K562 (cell line): ENCODE measurements at regions not wholly inside any gene's neighbourhood (a gene's known extent, or its start where the extent isn't known, plus 50 kb on each side); places are given as distances from the start of the nearest gene placed in this dataset.

Source experiments
- ATAC-seq: fragments of 200-7000 bp; cut with Tn5 transposase; 3 replicates; pipeline ENCODE4 v1.9.1; 2020; ENCODE audit warnings: moderate library complexity
- BruUV-seq: library from RNA; stranded (reverse); fragments of 400-500 nt; replicated peaks from 2 replicates; lab custom pipeline; 2021; lab: Mats Ljungman, UMichigan
- CTCF ChIA-PET: fragments of 300-600 bp; formaldehyde crosslinking; extraction: SDS; loops from one replicate; lab custom pipeline; 2021; ENCODE audit warnings: low intra/inter-chr PET ratio; lab: Yijun Ruan, JAX
- POLR2A ChIA-PET: fragments of 300-600, 350-650 bp; sonication (Branson Sonifier 250); formaldehyde crosslinking; extraction: SDS; loops from one replicate; lab custom pipeline; 2021; ENCODE audit warnings: antibody characterized with exemption, inconsistent platforms; lab: Yijun Ruan, JAX
- DNase-seq, 4 experiments: peaks; one replicate each; pipeline versions ENCODE4 v3.0.0 to v3.0.0-alpha.2; 2011 to 2018; ENCODE audit warnings: low spot score in 3 of 4, mixed read lengths in 3 of 4; ENCODE audit errors: extremely low read depth in 1 of 4
- FAIRE-seq: peaks from 2 replicates; lab custom pipeline; 2011; peaks lifted over from hg19 to GRCh38; lab: Jason Lieb, UNC
- H2AFZ ChIP-seq: 2 replicates; pipeline ENCODE4 v1.6.0; 2011; ENCODE audit warnings: low read depth, low read length, control low read depth, inconsistent platforms
- H3K27ac ChIP-seq: fragments of 200-600 bp; 3 replicates; pipeline ENCODE4 v1.8.0; 2011; ENCODE audit warnings: low read depth, mild to moderate bottlenecking, control low read depth, inconsistent platforms, low read length, moderate library complexity, mixed read lengths; ENCODE audit errors: extremely low read depth
- H3K27me3 ChIP-seq, 2 experiments: fragments of 300-600 bp in 1 of 2; 2 replicates in 1 of 2; 3 replicates in 1 of 2; pipeline versions ENCODE4 v1.6.0 to v1.8.0; 2011; ENCODE audit warnings: inconsistent platforms in 2 of 2, low read length in 2 of 2, mild to moderate bottlenecking in 1 of 2, mixed read lengths in 1 of 2, moderate library complexity in 1 of 2; ENCODE audit not compliant: control insufficient read depth in 2 of 2, insufficient read depth in 2 of 2
- H3K36me3 ChIP-seq: fragments of 300-600 bp; 3 replicates; pipeline ENCODE4 v1.8.0; 2011; ENCODE audit warnings: mild to moderate bottlenecking, low read length, inconsistent platforms; ENCODE audit not compliant: control insufficient read depth, insufficient read depth
- H3K4me1 ChIP-seq, 2 experiments: fragments of 200-600 bp in 1 of 2; replicated peaks in 1 of 2; 2 replicates in 1 of 2; 3 replicates in 1 of 2; pipeline versions ENCODE4 v1.5.1 to v1.8.0; 2011; ENCODE audit warnings: inconsistent platforms in 2 of 2, low read length in 2 of 2, mild to moderate bottlenecking in 1 of 2, mixed read lengths in 1 of 2, moderate library complexity in 1 of 2; ENCODE audit not compliant: control insufficient read depth in 2 of 2, insufficient read depth in 2 of 2
- H3K4me2 ChIP-seq: 2 replicates; pipeline ENCODE4 v1.6.1; 2011; ENCODE audit warnings: low read length, control low read depth, inconsistent platforms, mixed read lengths; ENCODE audit not compliant: insufficient read depth
- H3K4me3 ChIP-seq: fragments of 200-600 bp; sonication (generic), shearing (Covaris generic); 2 replicates; pipeline ENCODE4 v1.5.1; 2016; ENCODE audit warnings: control low read depth, inconsistent platforms
- H3K79me2 ChIP-seq: fragments of 200-600 bp; 3 replicates; pipeline ENCODE4 v1.8.0; 2011; ENCODE audit warnings: low read length, inconsistent platforms; ENCODE audit not compliant: control insufficient read depth, insufficient read depth
- H3K9ac ChIP-seq, 2 experiments: 2 replicates each; pipeline versions ENCODE4 v1.6.0 to v1.6.1; 2011; ENCODE audit warnings: low read depth in 2 of 2, low read length in 2 of 2, control low read depth in 1 of 2, inconsistent platforms in 1 of 2, mild to moderate bottlenecking in 1 of 2, mixed read lengths in 1 of 2; ENCODE audit not compliant: insufficient read depth in 1 of 2
- H3K9me1 ChIP-seq: one replicate; pipeline ENCODE4 v1.6.0; 2011; ENCODE audit warnings: inconsistent platforms, mild to moderate bottlenecking, low read length, moderate library complexity; ENCODE audit not compliant: control insufficient read depth, insufficient read depth
- H3K9me3 ChIP-seq: replicated peaks from 2 replicates; pipeline ENCODE4 v1.5.1; 2011; ENCODE audit warnings: low read depth, low read length, inconsistent platforms; ENCODE audit not compliant: control insufficient read depth, insufficient read depth
- H4K20me1 ChIP-seq: replicated peaks from 2 replicates; pipeline ENCODE4 v1.6.1; 2011; ENCODE audit warnings: low read length, inconsistent platforms, mixed read lengths; ENCODE audit not compliant: control insufficient read depth, insufficient read depth
- ADNP ChIP-seq: fragments of 200-800 bp; sonication (Bioruptor generic); IDR thresholded peaks from 2 replicates; pipeline ENCODE4 v1.6.1; 2016; ENCODE audit warnings: missing genetic modification characterization, missing compliant biosample characterization
- BCOR ChIP-seq: fragments of 450-650 bp; IDR thresholded peaks from 2 replicates; pipeline ENCODE4 v1.6.1; 2016
- CHD4 ChIP-seq: fragments of 200-600 bp; sonication (generic); IDR thresholded peaks from 3 replicates; pipeline ENCODE4 v1.6.1; 2012; ENCODE audit warnings: low read depth, mild to moderate bottlenecking, mixed read lengths, low read length, inconsistent platforms; ENCODE audit not compliant: insufficient read depth, insufficient replicate concordance, poor library complexity, severe bottlenecking
- ESRRA ChIP-seq: fragments of 450-650 bp; IDR thresholded peaks from 2 replicates; pipeline ENCODE4 v1.6.1; 2014; ENCODE audit warnings: low read depth, mild to moderate bottlenecking, moderate library complexity, borderline replicate concordance
- HDAC1 ChIP-seq, 2 experiments: fragments of 450-650 bp; IDR thresholded peaks; 2 replicates each; pipeline ENCODE4 v1.6.1; 2016 to 2017; ENCODE audit warnings: inconsistent platforms in 1 of 2, mild to moderate bottlenecking in 1 of 2, moderate library complexity in 1 of 2
- JUN ChIP-seq, 2 experiments: sonication (generic) in 1 of 2; formaldehyde crosslinking in 1 of 2; IDR thresholded peaks; 2 replicates each; pipeline versions ENCODE4 v1.6.1 to v1.8.0; 2012 to 2022; ENCODE audit warnings: borderline replicate concordance in 2 of 2, mild to moderate bottlenecking in 2 of 2, improper control_type of control experiment in 1 of 2, low read depth in 1 of 2, low read length in 1 of 2, missing genetic modification reagents in 1 of 2
- KDM1A ChIP-seq, 2 experiments: fragments of 450-650 bp; IDR thresholded peaks; 2 replicates each; pipeline ENCODE4 v1.6.1; 2016; ENCODE audit warnings: mild to moderate bottlenecking in 2 of 2
- LEF1 ChIP-seq: fragments of 450-650 bp; IDR thresholded peaks from 2 replicates; pipeline ENCODE4 v1.6.1; 2016; ENCODE audit warnings: mild to moderate bottlenecking
- NR2C1 ChIP-seq, 2 experiments: fragments of 450-650 bp; IDR thresholded peaks; 2 replicates each; pipeline ENCODE4 v1.6.1; 2017; ENCODE audit warnings: mild to moderate bottlenecking in 2 of 2, antibody characterized with exemption in 1 of 2, inconsistent platforms in 1 of 2, missing compliant biosample characterization in 1 of 2, missing genetic modification characterization in 1 of 2
- NR2C2 ChIP-seq, 2 experiments: fragments of 200-800 bp in 1 of 2; sonication (Bioruptor generic) in 1 of 2; sonication (generic) in 1 of 2; formaldehyde crosslinking in 1 of 2; IDR thresholded peaks; 2 replicates each; pipeline versions ENCODE4 v1.6.1 to v1.8.0; 2016 to 2022; ENCODE audit warnings: mild to moderate bottlenecking in 1 of 2, missing compliant biosample characterization in 1 of 2, missing genetic modification characterization in 1 of 2, missing genetic modification reagents in 1 of 2
- RBM25 ChIP-seq: fragments of 200-400 bp; formaldehyde crosslinking; IDR thresholded peaks from 2 replicates; pipeline ENCODE4 v1.6.1; 2018; ENCODE audit warnings: low read length, low read depth, moderate library complexity; ENCODE audit not compliant: severe bottlenecking
- SMARCA5 ChIP-seq: fragments of 450-650 bp; IDR thresholded peaks from 2 replicates; pipeline ENCODE4 v1.6.1; 2016
- SMARCC2 ChIP-seq: fragments of 450-650 bp; IDR thresholded peaks from 2 replicates; pipeline ENCODE4 v1.6.1; 2017; ENCODE audit warnings: antibody characterized with exemption, moderate library complexity, mild to moderate bottlenecking, low read depth
- ZFP36 ChIP-seq: fragments of 150-350 bp; IDR thresholded peaks from 2 replicates; pipeline ENCODE4 v1.6.1; 2018; ENCODE audit warnings: low read length, low read depth; ENCODE audit not compliant: partially characterized antibody
- WGBS: fragments of 100-300 bp; shearing (Covaris generic); methylation state at CpG from one replicate; pipeline ENCODE4 v1.1.6; 2016; ENCODE audit warnings: low coverage, mixed read lengths; ENCODE audit not compliant: insufficient coverage; ENCODE audit errors: missing lambda C conversion rate; 5-methylcytosine and 5-hydroxymethylcytosine counted together
- in situ Hi-C: fragments of 300-500 bp; cut with MboI; formaldehyde crosslinking; loops from 4 replicates; pipeline ENCODE4 v1.15.0; 2018; ENCODE audit warnings: inconsistent platforms, mixed read lengths
- intact Hi-C: fragments of 100-400 bp; cut with micrococcal nuclease; formaldehyde crosslinking; loops from 2 replicates; pipeline ENCODE4 v1.14.2; 2022
- TF ChIP-seq, protein P1 (sequence below): fragments of 450-650 bp; formaldehyde crosslinking; IDR thresholded peaks from 2 replicates; pipeline ENCODE4 v1.4.0; 2020; ENCODE audit warnings: mild to moderate bottlenecking, moderate library complexity

DNA sequence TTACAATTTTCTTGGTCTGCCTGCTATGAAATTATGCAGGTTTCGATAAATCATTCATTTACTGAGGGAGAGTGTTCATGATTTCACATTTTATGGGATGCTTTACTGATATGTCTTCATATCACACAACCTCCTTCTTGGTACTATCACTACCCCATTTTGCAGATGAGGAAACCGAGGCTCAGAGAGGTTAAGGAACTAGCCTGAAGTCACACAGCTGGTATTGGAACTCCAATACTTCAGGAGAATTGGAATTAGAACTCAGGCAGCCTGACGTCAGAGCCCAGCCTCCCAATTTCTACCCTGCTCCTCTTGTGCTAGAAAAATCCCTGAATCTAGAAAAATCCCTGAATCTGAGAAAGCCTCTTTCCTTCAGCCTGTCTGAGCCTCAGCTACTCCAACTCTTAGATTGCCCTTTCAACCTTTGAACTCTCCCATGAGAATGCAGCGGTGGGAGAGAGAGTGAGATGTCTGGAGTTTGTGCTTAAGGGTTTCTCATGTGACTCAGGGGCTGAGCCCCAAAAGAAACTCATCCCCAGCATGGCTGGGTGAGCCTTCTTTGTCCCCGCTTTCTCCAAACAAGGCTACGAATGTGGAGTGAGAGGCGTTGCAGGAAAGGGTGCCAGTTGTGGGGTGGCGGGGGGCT lies 50.8 kb upstream of the IFNLR1 start:
- no peak for ATAC-seq
- Histone ChIP-seq H3K4me2 (no peak overlapping the region), H3K27me3 (peaks cover 26 to 54% of the 10 kb centered on the region in 2 experiments), H2AFZ (no peak overlapping the region), H3K79me2 (no peaks in the 10 kb centered on the region), H3K4me3 (no peak overlapping the region), H3K9ac (no peak overlapping the region; a peak in 1 of 4 replicates), H3K36me3 (no peaks in the 10 kb centered on the region), H3K4me1 (peaks cover 0 to 3% of the 10 kb centered on the region in 2 experiments; a peak in 1 of 5 replicates), H3K9me1 (no peaks in the 10 kb centered on the region), H4K20me1 (0 out of 2 replicates have a peak, but pooled peaks cover 4% of the 10 kb centered on the region), H3K27ac (no peak overlapping the region), H3K9me3 (no peaks in the 10 kb centered on the region)
- intact Hi-C loops (no loop called here), in situ Hi-C loops (no loop called here)
- ChIA-PET POLR2A (no interaction called here), CTCF (no interaction called here)
- TF ChIP-seq, protein P1, sequence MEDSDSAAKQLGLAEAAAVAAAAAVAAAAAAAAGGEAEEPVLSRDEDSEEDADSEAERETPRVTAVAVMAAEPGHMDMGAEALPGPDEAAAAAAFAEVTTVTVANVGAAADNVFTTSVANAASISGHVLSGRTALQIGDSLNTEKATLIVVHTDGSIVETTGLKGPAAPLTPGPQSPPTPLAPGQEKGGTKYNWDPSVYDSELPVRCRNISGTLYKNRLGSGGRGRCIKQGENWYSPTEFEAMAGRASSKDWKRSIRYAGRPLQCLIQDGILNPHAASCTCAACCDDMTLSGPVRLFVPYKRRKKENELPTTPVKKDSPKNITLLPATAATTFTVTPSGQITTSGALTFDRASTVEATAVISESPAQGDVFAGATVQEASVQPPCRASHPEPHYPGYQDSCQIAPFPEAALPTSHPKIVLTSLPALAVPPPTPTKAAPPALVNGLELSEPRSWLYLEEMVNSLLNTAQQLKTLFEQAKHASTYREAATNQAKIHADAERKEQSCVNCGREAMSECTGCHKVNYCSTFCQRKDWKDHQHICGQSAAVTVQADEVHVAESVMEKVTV (CRISPR knock-in tag), result no peak
- TF ChIP-seq NR2C1 (IDR thresholded peaks at IDR 0.05) (no peak), NR2C1 (tag; IDR thresholded peaks at IDR 0.05) (0 out of 2 replicates have a peak, but pooled peaks have one; percentile 20), BCOR (peak; percentile 83), CHD4 (peak; percentile 85), ESRRA (peak; percentile 26; the same call in 1 of the 2 replicates), LEF1 (no peak), KDM1A (IDR thresholded peaks at IDR 0.05) (peak; percentile 42 to 46; a peak in 2 of 4 replicates), SMARCA5 (peak; percentile 64; the same call in 1 of the 2 replicates), HDAC1 (IDR thresholded peaks at IDR 0.05) (0 out of 4 replicates have a peak, but pooled peaks of 1 of the 2 experiments have one; percentile 12), RBM25 (peak; percentile 97), ZFP36 (peak; percentile 86), JUN (IDR thresholded peaks at IDR 0.05; ENCODE audit: borderline replicate concordance, low read depth, low read length) (no peak), JUN (CRISPR knock-in tag; IDR thresholded peaks at IDR 0.05; ENCODE audit: borderline replicate concordance) (no peak), ADNP (tag) (peak; percentile 58; the same call in 1 of the 2 replicates), SMARCC2 (no peak), NR2C2 (CRISPR knock-in tag; IDR thresholded peaks at IDR 0.05) (no peak), NR2C2 (tag; IDR thresholded peaks at IDR 0.05) (0 out of 2 replicates have a peak, but pooled peaks have one; percentile 31)
- no TSS peak for BruUV-seq
- 4% methylated on average over 8 of the region's 8 CpGs for WGBS
- FAIRE-seq, result no peak
- no peak for DNase-seq
